HEK293 (cell line): ENCODE measurements at regions not wholly inside any gene's neighbourhood (a gene's known extent, or its start where the extent isn't known, plus 50 kb on each side); places are given as distances from the start of the nearest gene placed in this dataset.

Experiments
- REST ChIP-seq: fragments of 450-650 bp; formaldehyde crosslinking; IDR thresholded peaks from 2 replicates; pipeline ENCODE4 v1.5.1; 2016; ENCODE audit warnings: missing biosample characterization, missing genetic modification characterization
- TCF7L2 ChIP-seq: IDR thresholded peaks from 2 replicates; pipeline ENCODE4 v1.6.1; 2011; ENCODE audit warnings: low read depth, mild to moderate bottlenecking, inconsistent platforms, low read length, moderate library complexity, borderline replicate concordance
- ZNF223 ChIP-seq: fragments of 450-650 bp; formaldehyde crosslinking; IDR thresholded peaks from 2 replicates; pipeline ENCODE4 v1.5.1; 2016; ENCODE audit warnings: missing biosample characterization, missing genetic modification characterization

GRCh38 chr12:74049348-74049747 is 488.3 kb upstream of the ATXN7L3B start:
- no peak for TF ChIP-seq TCF7L2
- no peak for TF ChIP-seq REST (tag by site-specific recombination)
- TF ChIP-seq ZNF223 (tag by site-specific recombination), result no peak
